Testis (tissue), 2 donors: ENCODE measurements at regions not wholly inside any gene's neighbourhood (a gene's known extent, or its start where the extent isn't known, plus 50 kb on each side); places are given as distances from the start of the nearest gene placed in this dataset.
"Not testable (repeated sequence)": the region's sequence is repeated elsewhere in the genome, so short reads cannot be mapped to it uniquely, and the experiment has no call there.

Experiments used
- DNase-seq: peaks from one replicate; pipeline ENCODE4 v3.0.0-alpha.2; 2019
- H3K27ac ChIP-seq, 2 donors: fragments of 200-600 bp; sonication (generic); one replicate each; pipeline ENCODE4 v1.5.1; 2019
- H3K27me3 ChIP-seq: fragments of 200-600 bp; sonication (generic); one replicate; pipeline ENCODE4 v1.5.1; 2019
- H3K36me3 ChIP-seq: fragments of 200-600 bp; sonication (generic); one replicate; pipeline ENCODE4 v1.5.1; 2017; ENCODE audit warnings: low read depth; ENCODE audit errors: missing control alignments
- H3K4me1 ChIP-seq: fragments of 200-600 bp; sonication (generic); one replicate; pipeline ENCODE4 v1.5.1; 2019
- H3K4me3 ChIP-seq, 2 donors: fragments of 200-600 bp; sonication (generic); one replicate each; pipeline ENCODE4 v1.5.1; 2017 to 2019
- H3K9me3 ChIP-seq: fragments of 200-600 bp; sonication (generic); one replicate; pipeline ENCODE4 v1.5.1; 2017
- CTCF ChIP-seq, 3 experiments: fragments of 450-650 bp in 2 of 3; fragments of 200-600 bp in 1 of 3; sonication (generic) in 1 of 3; IDR thresholded peaks; one replicate each; pipeline ENCODE4 v1.5.1; 2016 to 2019; ENCODE audit warnings: antibody characterized with exemption in 3 of 3, mild to moderate bottlenecking in 2 of 3, moderate library complexity in 1 of 3
- WGBS, 2 donors: methylation state at CpG; one replicate each; pipeline ENCODE4 v1.1.5; 2018; 5-methylcytosine and 5-hydroxymethylcytosine counted together
- intact Hi-C: fragments of 100-400 bp; cut with DNase I; formaldehyde crosslinking; loops from one replicate; pipeline ENCODE4 v1.15.1; 2023; ENCODE audit warnings: low total_unique reads

GRCh38 chr17:15802917-15803316, 70.8 kb downstream of the TBC1D26 start:
- H3K27me3 ChIP-seq, H3K27ac ChIP-seq, intact Hi-C loops, H3K4me1 ChIP-seq, H3K4me3 ChIP-seq, DNase-seq, H3K36me3 ChIP-seq, H3K9me3 ChIP-seq: not testable (repeated sequence)
- 94 to 100% methylated on average over 1 of the region's 1 CpG for WGBS, 2 donors

- H3K4me1 ChIP-seq, intact Hi-C loops, H3K4me3 ChIP-seq, H3K27ac ChIP-seq, DNase-seq, H3K36me3 ChIP-seq, H3K27me3 ChIP-seq, H3K9me3 ChIP-seq: not testable (repeated sequence)
- WGBS, 2 donors: 76% methylated on average over 3 of the region's 4 CpGs; no CpG with 5 or more reads in 1 of the 2 donors
Observed at GRCh38 chr17:15806825-15807224, 74.7 kb downstream of the TBC1D26 start.

GRCh38 chr17:15813388-15813787, 81.3 kb downstream of the TBC1D26 start:
- H3K4me3 ChIP-seq, H3K27me3 ChIP-seq, H3K4me1 ChIP-seq, H3K27ac ChIP-seq, DNase-seq, H3K9me3 ChIP-seq, H3K36me3 ChIP-seq, intact Hi-C loops: not testable (repeated sequence)
- WGBS, 2 donors: 81 to 90% methylated on average over 3 to 7 of the region's 7 CpGs

- H3K4me3 ChIP-seq, H3K9me3 ChIP-seq, H3K27ac ChIP-seq, DNase-seq, H3K36me3 ChIP-seq, H3K4me1 ChIP-seq, H3K27me3 ChIP-seq, intact Hi-C loops: not testable (repeated sequence)
- WGBS, 2 donors: 63 to 73% methylated on average over 3 of the region's 3 CpGs
Observed at GRCh38 chr17:15814003-15814402, 81.9 kb downstream of the TBC1D26 start.

GRCh38 chr17:15817861-15818260, 85.8 kb downstream of the TBC1D26 start:
- peak; percentile 49 for DNase-seq
- H3K9me3 ChIP-seq, intact Hi-C loops, H3K27me3 ChIP-seq, H3K27ac ChIP-seq, H3K4me1 ChIP-seq, H3K36me3 ChIP-seq: not testable (repeated sequence)
- 70 to 75% methylated on average over 17 to 19 of the region's 20 CpGs for WGBS, 2 donors
- H3K4me3 ChIP-seq: peak overlapping the region in 1 of 2 donors; percentile 17

- intact Hi-C loops, H3K4me3 ChIP-seq, H3K9me3 ChIP-seq, H3K27ac ChIP-seq, DNase-seq, H3K27me3 ChIP-seq, H3K36me3 ChIP-seq, H3K4me1 ChIP-seq: not testable (repeated sequence)
- 90 to 91% methylated on average over 4 to 5 of the region's 5 CpGs for WGBS, 2 donors
Observed at GRCh38 chr17:15822280-15822679, 90.2 kb downstream of the TBC1D26 start.

GRCh38 chr17:15828727-15829314, 96.7 kb downstream of the TBC1D26 start:
- intact Hi-C loops, H3K27me3 ChIP-seq, H3K9me3 ChIP-seq, H3K36me3 ChIP-seq, H3K4me1 ChIP-seq, H3K4me3 ChIP-seq, H3K27ac ChIP-seq: not testable (repeated sequence)
- DNase-seq: peak; percentile 89
- 20 to 27% methylated on average over 5 to 10 of the region's 10 CpGs for WGBS, 2 donors
- peak; percentile 74 to 79 (median 75) for TF ChIP-seq CTCF (IDR thresholded peaks at IDR 0.05)

- 84 to 86% methylated on average over 4 of the region's 4 CpGs for WGBS, 2 donors
Observed at GRCh38 chr17:15830221-15830620, 98.1 kb downstream of the TBC1D26 start.

GRCh38 chr17:15831182-15831581, 99.1 kb downstream of the TBC1D26 start:
- DNase-seq, H3K4me3 ChIP-seq, H3K27ac ChIP-seq, H3K36me3 ChIP-seq, H3K4me1 ChIP-seq, H3K9me3 ChIP-seq, H3K27me3 ChIP-seq, intact Hi-C loops: not testable (repeated sequence)
- 80 to 84% methylated on average over 6 of the region's 6 CpGs for WGBS, 2 donors

More at GRCh38 chr17:15830221-15830620, 98.1 kb downstream of the TBC1D26 start:
- H3K27ac ChIP-seq, DNase-seq, intact Hi-C loops, H3K27me3 ChIP-seq, H3K9me3 ChIP-seq, H3K4me3 ChIP-seq, H3K4me1 ChIP-seq, H3K36me3 ChIP-seq: not testable (repeated sequence)

- 68 to 71% methylated on average over 5 to 11 of the region's 11 CpGs for WGBS, 2 donors
- DNase-seq, H3K4me1 ChIP-seq, H3K9me3 ChIP-seq, H3K36me3 ChIP-seq, H3K27me3 ChIP-seq, H3K4me3 ChIP-seq, H3K27ac ChIP-seq, intact Hi-C loops: not testable (repeated sequence)
Observed at GRCh38 chr17:15832921-15833480, 100.9 kb downstream of the TBC1D26 start.

GRCh38 chr17:15833890-15834289, 101.8 kb downstream of the TBC1D26 start:
- H3K27me3 ChIP-seq, H3K4me3 ChIP-seq, H3K4me1 ChIP-seq, DNase-seq, H3K9me3 ChIP-seq, H3K36me3 ChIP-seq, intact Hi-C loops, H3K27ac ChIP-seq: not testable (repeated sequence)
- WGBS, 2 donors: 66 to 92% methylated on average over 4 to 5 of the region's 5 CpGs
